HG02852 (cell line): ENCODE measurements at regions not wholly inside any gene's neighbourhood (a gene's known extent, or its start where the extent isn't known, plus 50 kb on each side); places are given as distances from the start of the nearest gene placed in this dataset.
"Not testable (repeated sequence)": the region's sequence is repeated elsewhere in the genome, so short reads cannot be mapped to it uniquely, and the experiment has no call there.

Experiments used
- ATAC-seq: cut with Tn5 transposase; IDR thresholded peaks from one replicate; pipeline ENCODE4 v1.9.1; 2021; ENCODE audit warnings: mild to moderate bottlenecking, moderate library complexity; ENCODE audit not compliant: unreplicated experiment

- no peak for ATAC-seq
Observed at GRCh38 chr9:7315746-7316145, 483.8 kb downstream of the DMAC1 start.

- no peak for ATAC-seq
Observed at GRCh38 chr9:7315116-7315515, 484.5 kb downstream of the DMAC1 start.

GRCh38 chr9:7313389-7313788 is 486.2 kb downstream of the DMAC1 start:
- ATAC-seq: no peak

GRCh38 chr9:7309051-7309450 is 490.5 kb downstream of the DMAC1 start:
- ATAC-seq: not testable (repeated sequence)

GRCh38 chr9:7305677-7306076 is 493.9 kb downstream of the DMAC1 start:
- no peak for ATAC-seq

GRCh38 chr9:7304627-7304995 is 495.0 kb downstream of the DMAC1 start:
- no peak for ATAC-seq

- ATAC-seq: no peak
Observed at GRCh38 chr9:7303907-7304626, 495.5 kb downstream of the DMAC1 start.

GRCh38 chr9:7300484-7300883 is 499.1 kb downstream of the DMAC1 start:
- ATAC-seq: peak; percentile 22

GRCh38 chr9:7298123-7298522 is 501.5 kb downstream of the DMAC1 start:
- peak; percentile 97 for ATAC-seq

GRCh38 chr9:7297521-7297920 is 502.1 kb downstream of the DMAC1 start:
- ATAC-seq: peak; percentile 1

GRCh38 chr9:7293091-7293490 is 506.5 kb downstream of the DMAC1 start:
- no peak for ATAC-seq

GRCh38 chr9:7289773-7290172 is 509.8 kb downstream of the DMAC1 start:
- ATAC-seq: peak; percentile 76

GRCh38 chr9:7287986-7288385 is 511.6 kb downstream of the DMAC1 start:
- ATAC-seq: no peak

GRCh38 chr9:7287065-7287464 is 512.5 kb downstream of the DMAC1 start:
- no peak for ATAC-seq

GRCh38 chr9:7286101-7286500 is 513.5 kb downstream of the DMAC1 start:
- ATAC-seq: no peak

- no peak for ATAC-seq
Observed at GRCh38 chr9:7285199-7285598, 514.4 kb downstream of the DMAC1 start.

- no peak for ATAC-seq
Observed at GRCh38 chr9:7284517-7284916, 515.1 kb downstream of the DMAC1 start.

- ATAC-seq: no peak
Observed at GRCh38 chr9:7284117-7284516, 515.5 kb downstream of the DMAC1 start.

GRCh38 chr9:7273575-7273974 is 515.8 kb downstream of the KDM4C start:
- ATAC-seq: no peak

- ATAC-seq: no peak
Observed at GRCh38 chr9:7266911-7267595, 509.3 kb downstream of the KDM4C start.

GRCh38 chr9:7265181-7265580 is 507.4 kb downstream of the KDM4C start:
- no peak for ATAC-seq

- ATAC-seq: no peak
Observed at GRCh38 chr9:7259544-7260241, 501.9 kb downstream of the KDM4C start.
